K562 (cell line): ENCODE measurements at regions not wholly inside any gene's neighbourhood (a gene's known extent, or its start where the extent isn't known, plus 50 kb on each side); places are given as distances from the start of the nearest gene placed in this dataset.

Source experiments
- ATAC-seq: fragments of 200-7000 bp; cut with Tn5 transposase; 3 replicates; pipeline ENCODE4 v1.9.1; 2020; ENCODE audit warnings: moderate library complexity
- BruUV-seq: library from RNA; stranded (reverse); fragments of 400-500 nt; replicated peaks from 2 replicates; lab custom pipeline; 2021; lab: Mats Ljungman, UMichigan
- CTCF ChIA-PET: fragments of 300-600 bp; formaldehyde crosslinking; extraction: SDS; loops from one replicate; lab custom pipeline; 2021; ENCODE audit warnings: low intra/inter-chr PET ratio; lab: Yijun Ruan, JAX
- POLR2A ChIA-PET: fragments of 300-600, 350-650 bp; sonication (Branson Sonifier 250); formaldehyde crosslinking; extraction: SDS; loops from one replicate; lab custom pipeline; 2021; ENCODE audit warnings: antibody characterized with exemption, inconsistent platforms; lab: Yijun Ruan, JAX
- DNase-seq, 4 experiments: peaks; one replicate each; pipeline versions ENCODE4 v3.0.0 to v3.0.0-alpha.2; 2011 to 2018; ENCODE audit warnings: low spot score in 3 of 4, mixed read lengths in 3 of 4; ENCODE audit errors: extremely low read depth in 1 of 4
- FAIRE-seq: peaks from 2 replicates; lab custom pipeline; 2011; peaks lifted over from hg19 to GRCh38; lab: Jason Lieb, UNC
- H2AFZ ChIP-seq: 2 replicates; pipeline ENCODE4 v1.6.0; 2011; ENCODE audit warnings: low read depth, low read length, control low read depth, inconsistent platforms
- H3K27ac ChIP-seq: fragments of 200-600 bp; 3 replicates; pipeline ENCODE4 v1.8.0; 2011; ENCODE audit warnings: low read depth, mild to moderate bottlenecking, control low read depth, inconsistent platforms, low read length, moderate library complexity, mixed read lengths; ENCODE audit errors: extremely low read depth
- H3K27me3 ChIP-seq, 2 experiments: fragments of 300-600 bp in 1 of 2; 2 replicates in 1 of 2; 3 replicates in 1 of 2; pipeline versions ENCODE4 v1.6.0 to v1.8.0; 2011; ENCODE audit warnings: inconsistent platforms in 2 of 2, low read length in 2 of 2, mild to moderate bottlenecking in 1 of 2, mixed read lengths in 1 of 2, moderate library complexity in 1 of 2; ENCODE audit not compliant: control insufficient read depth in 2 of 2, insufficient read depth in 2 of 2
- H3K36me3 ChIP-seq: fragments of 300-600 bp; 3 replicates; pipeline ENCODE4 v1.8.0; 2011; ENCODE audit warnings: mild to moderate bottlenecking, low read length, inconsistent platforms; ENCODE audit not compliant: control insufficient read depth, insufficient read depth
- H3K4me1 ChIP-seq, 2 experiments: fragments of 200-600 bp in 1 of 2; replicated peaks in 1 of 2; 2 replicates in 1 of 2; 3 replicates in 1 of 2; pipeline versions ENCODE4 v1.5.1 to v1.8.0; 2011; ENCODE audit warnings: inconsistent platforms in 2 of 2, low read length in 2 of 2, mild to moderate bottlenecking in 1 of 2, mixed read lengths in 1 of 2, moderate library complexity in 1 of 2; ENCODE audit not compliant: control insufficient read depth in 2 of 2, insufficient read depth in 2 of 2
- H3K4me2 ChIP-seq: 2 replicates; pipeline ENCODE4 v1.6.1; 2011; ENCODE audit warnings: low read length, control low read depth, inconsistent platforms, mixed read lengths; ENCODE audit not compliant: insufficient read depth
- H3K4me3 ChIP-seq: fragments of 200-600 bp; sonication (generic), shearing (Covaris generic); 2 replicates; pipeline ENCODE4 v1.5.1; 2016; ENCODE audit warnings: control low read depth, inconsistent platforms
- H3K79me2 ChIP-seq: fragments of 200-600 bp; 3 replicates; pipeline ENCODE4 v1.8.0; 2011; ENCODE audit warnings: low read length, inconsistent platforms; ENCODE audit not compliant: control insufficient read depth, insufficient read depth
- H3K9ac ChIP-seq, 2 experiments: 2 replicates each; pipeline versions ENCODE4 v1.6.0 to v1.6.1; 2011; ENCODE audit warnings: low read depth in 2 of 2, low read length in 2 of 2, control low read depth in 1 of 2, inconsistent platforms in 1 of 2, mild to moderate bottlenecking in 1 of 2, mixed read lengths in 1 of 2; ENCODE audit not compliant: insufficient read depth in 1 of 2
- H3K9me1 ChIP-seq: one replicate; pipeline ENCODE4 v1.6.0; 2011; ENCODE audit warnings: inconsistent platforms, mild to moderate bottlenecking, low read length, moderate library complexity; ENCODE audit not compliant: control insufficient read depth, insufficient read depth
- H3K9me3 ChIP-seq: replicated peaks from 2 replicates; pipeline ENCODE4 v1.5.1; 2011; ENCODE audit warnings: low read depth, low read length, inconsistent platforms; ENCODE audit not compliant: control insufficient read depth, insufficient read depth
- H4K20me1 ChIP-seq: replicated peaks from 2 replicates; pipeline ENCODE4 v1.6.1; 2011; ENCODE audit warnings: low read length, inconsistent platforms, mixed read lengths; ENCODE audit not compliant: control insufficient read depth, insufficient read depth
- CBX1 ChIP-seq: sonication (generic); IDR thresholded peaks from 2 replicates; pipeline ENCODE4 v1.6.1; 2016; ENCODE audit warnings: antibody characterized with exemption, low read depth, mild to moderate bottlenecking
- CC2D1A ChIP-seq: fragments of 450-650 bp; IDR thresholded peaks from 2 replicates; pipeline ENCODE4 v1.6.1; 2017; ENCODE audit warnings: mild to moderate bottlenecking
- DNMT1 ChIP-seq: fragments of 450-650 bp; IDR thresholded peaks from 2 replicates; pipeline ENCODE4 v1.6.1; 2016; ENCODE audit warnings: antibody characterized with exemption, mild to moderate bottlenecking
- GABPA ChIP-seq: fragments of 200-800 bp; sonication (Bioruptor generic); conservative IDR thresholded peaks from 2 replicates; pipeline ENCODE4 v1.6.1; 2016; ENCODE audit warnings: low read depth, missing genetic modification characterization, missing compliant biosample characterization
- GATA2 ChIP-seq: sonication (generic); formaldehyde crosslinking; IDR thresholded peaks from 2 replicates; pipeline ENCODE4 v1.4.0; 2020; ENCODE audit warnings: mild to moderate bottlenecking, missing genetic modification reagents
- KAT8 ChIP-seq: fragments of 450-650 bp; IDR thresholded peaks from 2 replicates; pipeline ENCODE4 v1.6.1; 2016; ENCODE audit warnings: low read depth, mild to moderate bottlenecking
- MCM3 ChIP-seq: fragments of 450-650 bp; IDR thresholded peaks from 2 replicates; pipeline ENCODE4 v1.6.1; 2016
- MNT ChIP-seq, 2 experiments: fragments of 450-650 bp; conservative IDR thresholded peaks; 2 replicates each; pipeline ENCODE4 v1.6.1; 2017; ENCODE audit warnings: mild to moderate bottlenecking in 2 of 2, moderate library complexity in 2 of 2
- SAFB ChIP-seq: fragments of 200-400 bp; formaldehyde crosslinking; IDR thresholded peaks from 2 replicates; pipeline ENCODE4 v1.6.1; 2017; ENCODE audit warnings: low read depth, low read length, borderline replicate concordance
- TARDBP ChIP-seq: fragments of 450-650 bp; IDR thresholded peaks from 2 replicates; pipeline ENCODE4 v1.6.1; 2016
- TCF7 ChIP-seq: sonication (generic); IDR thresholded peaks from 2 replicates; pipeline ENCODE4 v1.6.1; 2016; ENCODE audit warnings: antibody characterized with exemption, borderline replicate concordance
- ZNF212 ChIP-seq: fragments of 450-650 bp; formaldehyde crosslinking; IDR thresholded peaks from 2 replicates; pipeline ENCODE4 v1.4.0; 2020; ENCODE audit warnings: mild to moderate bottlenecking
- ZNF232 ChIP-seq: sonication (generic); formaldehyde crosslinking; IDR thresholded peaks from 2 replicates; pipeline ENCODE4 v1.8.0; 2022; ENCODE audit warnings: mild to moderate bottlenecking, missing genetic modification reagents
- ZNF444 ChIP-seq: fragments of 250-450 bp; sonication (Bioruptor Pico); IDR thresholded peaks from 2 replicates; pipeline ENCODE4 v1.4.0; 2020; ENCODE audit warnings: mild to moderate bottlenecking, moderate library complexity
- ZZZ3 ChIP-seq: fragments of 450-650 bp; IDR thresholded peaks from 2 replicates; pipeline ENCODE4 v1.6.1; 2016; ENCODE audit warnings: antibody characterized with exemption, mild to moderate bottlenecking, moderate library complexity
- WGBS: fragments of 100-300 bp; shearing (Covaris generic); methylation state at CpG from one replicate; pipeline ENCODE4 v1.1.6; 2016; ENCODE audit warnings: low coverage, mixed read lengths; ENCODE audit not compliant: insufficient coverage; ENCODE audit errors: missing lambda C conversion rate; 5-methylcytosine and 5-hydroxymethylcytosine counted together
- in situ Hi-C: fragments of 300-500 bp; cut with MboI; formaldehyde crosslinking; loops from 4 replicates; pipeline ENCODE4 v1.15.0; 2018; ENCODE audit warnings: inconsistent platforms, mixed read lengths
- intact Hi-C: fragments of 100-400 bp; cut with micrococcal nuclease; formaldehyde crosslinking; loops from 2 replicates; pipeline ENCODE4 v1.14.2; 2022
- TF ChIP-seq, protein P1 (sequence below): sonication (generic); formaldehyde crosslinking; IDR thresholded peaks from 2 replicates; pipeline ENCODE4 v1.8.1; 2023; ENCODE audit warnings: mild to moderate bottlenecking, missing genetic modification reagents

DNA sequence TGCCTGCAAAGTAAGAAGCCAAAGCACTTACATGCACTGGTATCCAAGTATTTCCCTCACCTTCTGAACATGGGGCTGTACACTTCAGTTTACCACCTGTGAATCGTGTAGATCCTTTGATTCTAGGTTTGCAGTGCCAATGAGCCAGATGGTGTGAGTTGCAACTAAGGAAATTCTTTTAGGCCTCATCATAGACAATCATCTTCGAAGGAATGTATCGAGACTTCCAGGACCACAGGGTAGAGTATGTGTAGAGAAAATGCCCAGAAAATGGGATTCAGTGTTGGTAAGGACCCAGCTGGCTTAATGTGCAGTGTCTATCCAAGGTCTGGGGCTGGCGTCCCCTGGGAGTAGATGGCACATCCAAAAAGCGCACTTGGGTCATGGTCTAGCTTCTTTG lies 323.2 kb upstream of the TPM1 start:
- Histone ChIP-seq H3K79me2 (no peaks in the 10 kb centered on the region), H3K9me1 (no peaks in the 10 kb centered on the region), H3K27me3 (peaks cover 8 to 15% of the 10 kb centered on the region in 2 experiments; a peak in 3 of 5 replicates), H3K4me2 (no peak overlapping the region), H3K36me3 (no peaks in the 10 kb centered on the region), H4K20me1 (no peaks in the 10 kb centered on the region), H3K4me1 (no peaks in the 10 kb centered on the region), H3K9me3 (no peaks in the 10 kb centered on the region), H2AFZ (no peak overlapping the region), H3K4me3 (no peak overlapping the region), H3K9ac (no peak overlapping the region), H3K27ac (no peak overlapping the region)
- CTCF ChIA-PET, result no interaction called here
- DNase-seq (no peak), ATAC-seq (no peak), FAIRE-seq (no peak)
- POLR2A ChIA-PET, result no interaction called here
- in situ Hi-C loops (no loop called here), intact Hi-C loops (no loop called here)
- BruUV-seq, result no TSS peak
- WGBS, result 0% methylated on average over 5 of the region's 5 CpGs
- TF ChIP-seq MNT (conservative IDR thresholded peaks at IDR 0.05), result no peak
- no peak for TF ChIP-seq ZNF212 (CRISPR knock-in tag)
- TF ChIP-seq KAT8, result no peak
- TF ChIP-seq, protein P1, sequence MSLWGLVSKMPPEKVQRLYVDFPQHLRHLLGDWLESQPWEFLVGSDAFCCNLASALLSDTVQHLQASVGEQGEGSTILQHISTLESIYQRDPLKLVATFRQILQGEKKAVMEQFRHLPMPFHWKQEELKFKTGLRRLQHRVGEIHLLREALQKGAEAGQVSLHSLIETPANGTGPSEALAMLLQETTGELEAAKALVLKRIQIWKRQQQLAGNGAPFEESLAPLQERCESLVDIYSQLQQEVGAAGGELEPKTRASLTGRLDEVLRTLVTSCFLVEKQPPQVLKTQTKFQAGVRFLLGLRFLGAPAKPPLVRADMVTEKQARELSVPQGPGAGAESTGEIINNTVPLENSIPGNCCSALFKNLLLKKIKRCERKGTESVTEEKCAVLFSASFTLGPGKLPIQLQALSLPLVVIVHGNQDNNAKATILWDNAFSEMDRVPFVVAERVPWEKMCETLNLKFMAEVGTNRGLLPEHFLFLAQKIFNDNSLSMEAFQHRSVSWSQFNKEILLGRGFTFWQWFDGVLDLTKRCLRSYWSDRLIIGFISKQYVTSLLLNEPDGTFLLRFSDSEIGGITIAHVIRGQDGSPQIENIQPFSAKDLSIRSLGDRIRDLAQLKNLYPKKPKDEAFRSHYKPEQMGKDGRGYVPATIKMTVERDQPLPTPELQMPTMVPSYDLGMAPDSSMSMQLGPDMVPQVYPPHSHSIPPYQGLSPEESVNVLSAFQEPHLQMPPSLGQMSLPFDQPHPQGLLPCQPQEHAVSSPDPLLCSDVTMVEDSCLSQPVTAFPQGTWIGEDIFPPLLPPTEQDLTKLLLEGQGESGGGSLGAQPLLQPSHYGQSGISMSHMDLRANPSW, result no peak
- TF ChIP-seq CC2D1A, result no peak
- TF ChIP-seq MCM3, result no peak
- no peak for TF ChIP-seq ZNF232 (CRISPR knock-in tag)
- TF ChIP-seq ZNF444 (CRISPR knock-in tag), result no peak
- TF ChIP-seq GABPA (tag), result no peak
- no peak for TF ChIP-seq TCF7
- TF ChIP-seq ZZZ3, result no peak
- TF ChIP-seq SAFB, result no peak
- TF ChIP-seq TARDBP, result no peak
- TF ChIP-seq DNMT1, result no peak
- no peak for TF ChIP-seq GATA2
- TF ChIP-seq CBX1, result no peak
